ENCODE measurements at regions not wholly inside any gene's neighbourhood (a gene's known extent, or its start where the extent isn't known, plus 50 kb on each side); places are given as distances from the start of the nearest gene placed in this dataset.

DNA sequence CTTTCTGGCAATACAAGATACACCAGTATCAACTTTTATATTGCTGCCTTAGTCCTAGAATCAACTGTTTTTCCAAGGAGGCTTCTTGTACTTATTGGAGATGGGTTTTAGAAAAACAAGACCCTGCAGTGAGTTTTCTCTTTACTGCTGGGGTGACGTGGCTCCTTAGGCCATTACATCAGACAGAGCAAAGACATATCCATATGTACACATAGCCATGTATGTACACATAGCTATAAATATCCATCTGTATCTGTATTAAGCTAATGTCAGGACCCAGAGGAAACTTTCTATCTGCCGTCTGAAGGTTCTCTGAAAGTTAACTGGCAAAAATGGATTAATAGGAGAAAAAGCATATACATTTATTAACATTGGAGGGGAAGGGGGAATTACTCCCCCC, 607.4 kb downstream of the POM121L12 start:
- H2AFZ ChIP-seq (ENCODE audit: low read length), result no peak overlapping the region
- no peaks in the 10 kb centered on the region for H3K9me3 ChIP-seq (ENCODE audit: insufficient read depth, low read depth, low read length)
- no peak overlapping the region for H3K9ac ChIP-seq (ENCODE audit: low read depth, low read length, poor library complexity, severe bottlenecking)
- no peak overlapping the region for H3K4me3 ChIP-seq (ENCODE audit: low read length, poor library complexity, severe bottlenecking)
- TF ChIP-seq, protein P1, sequence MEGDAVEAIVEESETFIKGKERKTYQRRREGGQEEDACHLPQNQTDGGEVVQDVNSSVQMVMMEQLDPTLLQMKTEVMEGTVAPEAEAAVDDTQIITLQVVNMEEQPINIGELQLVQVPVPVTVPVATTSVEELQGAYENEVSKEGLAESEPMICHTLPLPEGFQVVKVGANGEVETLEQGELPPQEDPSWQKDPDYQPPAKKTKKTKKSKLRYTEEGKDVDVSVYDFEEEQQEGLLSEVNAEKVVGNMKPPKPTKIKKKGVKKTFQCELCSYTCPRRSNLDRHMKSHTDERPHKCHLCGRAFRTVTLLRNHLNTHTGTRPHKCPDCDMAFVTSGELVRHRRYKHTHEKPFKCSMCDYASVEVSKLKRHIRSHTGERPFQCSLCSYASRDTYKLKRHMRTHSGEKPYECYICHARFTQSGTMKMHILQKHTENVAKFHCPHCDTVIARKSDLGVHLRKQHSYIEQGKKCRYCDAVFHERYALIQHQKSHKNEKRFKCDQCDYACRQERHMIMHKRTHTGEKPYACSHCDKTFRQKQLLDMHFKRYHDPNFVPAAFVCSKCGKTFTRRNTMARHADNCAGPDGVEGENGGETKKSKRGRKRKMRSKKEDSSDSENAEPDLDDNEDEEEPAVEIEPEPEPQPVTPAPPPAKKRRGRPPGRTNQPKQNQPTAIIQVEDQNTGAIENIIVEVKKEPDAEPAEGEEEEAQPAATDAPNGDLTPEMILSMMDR (conservative IDR thresholded peaks at IDR 0.05; ENCODE audit: low read length), result no peak
- no peak for TF ChIP-seq EZH2phosphoT487 (IDR thresholded peaks at IDR 0.05; ENCODE audit: borderline replicate concordance)
- H3F3A ChIP-seq (ENCODE audit: low read depth), result no peaks in the 10 kb centered on the region
- no peaks in the 10 kb centered on the region for H3K79me2 ChIP-seq (ENCODE audit: insufficient read depth, low read length)
- no peaks in the 10 kb centered on the region for H3K4me1 ChIP-seq (ENCODE audit: insufficient read depth, low read length, poor library complexity, severe bottlenecking)
- H3K36me3 ChIP-seq (ENCODE audit: insufficient read depth, low read length), result no peaks in the 10 kb centered on the region
- no peaks in the 10 kb centered on the region for H3K9me2 ChIP-seq (replicated peaks; ENCODE audit: low read depth, low read length)
- H3K4me2 ChIP-seq (ENCODE audit: low read depth, low read length, poor library complexity, severe bottlenecking), result no peak overlapping the region
- no peaks in the 10 kb centered on the region for H4K20me1 ChIP-seq (ENCODE audit: insufficient read depth, low read length, poor library complexity, severe bottlenecking)
- no peaks in the 10 kb centered on the region for H3K27me3 ChIP-seq (ENCODE audit: insufficient read depth, low read length, poor library complexity, severe bottlenecking)

DNA sequence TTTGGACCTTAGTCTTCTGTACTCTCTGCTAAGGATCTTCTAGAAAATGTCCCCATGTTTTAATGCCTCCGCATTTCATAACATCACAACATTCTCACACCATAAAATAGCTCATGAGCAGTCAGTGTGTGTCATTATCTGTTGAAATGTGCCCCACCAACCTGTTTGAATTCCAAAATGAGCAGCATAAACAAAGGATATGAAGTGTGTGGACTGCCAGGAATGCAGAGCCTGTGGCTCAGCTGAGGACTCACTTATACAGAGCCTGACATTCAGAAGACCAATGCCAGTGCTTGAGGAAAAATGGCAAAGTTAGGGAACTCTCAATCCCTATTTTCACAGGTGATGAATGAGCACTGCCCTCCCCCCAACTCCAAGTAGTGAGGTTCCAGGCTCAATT, 621.4 kb downstream of the POM121L12 start:
- no peaks in the 10 kb centered on the region for H3K9me3 ChIP-seq (ENCODE audit: insufficient read depth, low read depth, low read length)

DNA sequence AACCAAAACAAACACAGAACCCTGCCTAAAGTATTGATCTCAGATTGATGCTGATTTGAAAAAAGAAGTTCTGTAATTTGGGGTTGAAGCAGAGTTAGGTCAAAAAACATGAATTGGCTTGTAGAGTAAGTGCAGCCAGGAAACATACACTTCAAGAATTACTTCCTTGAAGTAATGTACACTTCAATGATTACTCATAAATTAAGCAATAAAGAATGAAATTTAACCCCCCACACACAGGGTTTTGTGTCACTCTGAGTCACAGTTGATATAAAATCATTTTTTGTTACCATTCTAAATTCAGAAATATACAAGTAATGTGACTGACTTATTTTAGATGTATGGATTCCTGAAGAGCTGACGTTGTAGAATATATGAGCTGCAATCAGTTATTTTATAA, 622.2 kb downstream of the POM121L12 start:
- H3K9me2 ChIP-seq (replicated peaks; ENCODE audit: low read depth, low read length), result no peaks in the 10 kb centered on the region
- H3K9ac ChIP-seq (ENCODE audit: low read depth, low read length, poor library complexity, severe bottlenecking), result no peak overlapping the region
- H3K4me3 ChIP-seq (ENCODE audit: low read length, poor library complexity, severe bottlenecking), result no peak overlapping the region
- no peaks in the 10 kb centered on the region for H3K27me3 ChIP-seq (ENCODE audit: insufficient read depth, low read length, poor library complexity, severe bottlenecking)
- H3K79me2 ChIP-seq (ENCODE audit: insufficient read depth, low read length), result no peaks in the 10 kb centered on the region
- no peaks in the 10 kb centered on the region for H3K4me1 ChIP-seq (ENCODE audit: insufficient read depth, low read length, poor library complexity, severe bottlenecking)
- H3K4me2 ChIP-seq (ENCODE audit: low read depth, low read length, poor library complexity, severe bottlenecking), result no peak overlapping the region
- TF ChIP-seq, protein P1 (conservative IDR thresholded peaks at IDR 0.05; ENCODE audit: low read length), result no peak
- no peak for TF ChIP-seq EZH2phosphoT487 (IDR thresholded peaks at IDR 0.05; ENCODE audit: borderline replicate concordance)
- H2AFZ ChIP-seq (ENCODE audit: low read length), result no peak overlapping the region
- H3K36me3 ChIP-seq (ENCODE audit: insufficient read depth, low read length), result no peaks in the 10 kb centered on the region
- no peaks in the 10 kb centered on the region for H3F3A ChIP-seq (ENCODE audit: low read depth)
- H4K20me1 ChIP-seq (ENCODE audit: insufficient read depth, low read length, poor library complexity, severe bottlenecking), result no peaks in the 10 kb centered on the region
- H3K9me3 ChIP-seq (ENCODE audit: insufficient read depth, low read depth, low read length), result no peaks in the 10 kb centered on the region

More for the DNA sequence above, 621.4 kb downstream of the POM121L12 start:
- H3K9ac ChIP-seq (ENCODE audit: low read depth, low read length, poor library complexity, severe bottlenecking), result no peak overlapping the region
- H3K4me1 ChIP-seq (ENCODE audit: insufficient read depth, low read length, poor library complexity, severe bottlenecking), result no peaks in the 10 kb centered on the region
- no peak overlapping the region for H3K4me3 ChIP-seq (ENCODE audit: low read length, poor library complexity, severe bottlenecking)
- no peaks in the 10 kb centered on the region for H3K36me3 ChIP-seq (ENCODE audit: insufficient read depth, low read length)
- H3F3A ChIP-seq (ENCODE audit: low read depth), result no peaks in the 10 kb centered on the region
- TF ChIP-seq EZH2phosphoT487 (IDR thresholded peaks at IDR 0.05; ENCODE audit: borderline replicate concordance), result no peak
- TF ChIP-seq, protein P1 (conservative IDR thresholded peaks at IDR 0.05; ENCODE audit: low read length), result no peak
- H3K9me2 ChIP-seq (replicated peaks; ENCODE audit: low read depth, low read length), result no peaks in the 10 kb centered on the region
- H3K27me3 ChIP-seq (ENCODE audit: insufficient read depth, low read length, poor library complexity, severe bottlenecking), result no peaks in the 10 kb centered on the region
- H3K79me2 ChIP-seq (ENCODE audit: insufficient read depth, low read length), result no peaks in the 10 kb centered on the region
- no peak overlapping the region for H2AFZ ChIP-seq (ENCODE audit: low read length)
- H4K20me1 ChIP-seq (ENCODE audit: insufficient read depth, low read length, poor library complexity, severe bottlenecking), result no peaks in the 10 kb centered on the region
- H3K4me2 ChIP-seq (ENCODE audit: low read depth, low read length, poor library complexity, severe bottlenecking), result no peak overlapping the region

All from Loucy (cell line).